Breast epithelium (tissue), 3 donors: ENCODE measurements at regions not wholly inside any gene's neighbourhood (a gene's known extent, or its start where the extent isn't known, plus 50 kb on each side); places are given as distances from the start of the nearest gene placed in this dataset.

Experiments
- CTCF ChIP-seq, 3 donors: fragments of 450-650 bp; IDR thresholded peaks; one replicate each; pipeline ENCODE4 v1.5.1; 2016 to 2017; ENCODE audit warnings: antibody characterized with exemption in 3 of 3, mild to moderate bottlenecking in 3 of 3, moderate library complexity in 3 of 3
- POLR2A ChIP-seq: fragments of 450-650 bp; IDR thresholded peaks from one replicate; pipeline ENCODE4 v1.6.1; 2016; ENCODE audit warnings: antibody characterized with exemption, mild to moderate bottlenecking, moderate library complexity

- TF ChIP-seq CTCF (IDR thresholded peaks at IDR 0.05), result no peak
- TF ChIP-seq POLR2A, result no peak
Observed at GRCh38 chr3:66592016-66592761, 91.4 kb upstream of the LRIG1 start.
